NCI-H1048 (cell line): ENCODE measurements at regions not wholly inside any gene's neighbourhood (a gene's known extent, or its start where the extent isn't known, plus 50 kb on each side); places are given as distances from the start of the nearest gene placed in this dataset.

Experiments used
- DNase-seq: peaks from one replicate; lab custom pipeline; 2025; lab: John Stamatoyannopoulos, UW

DNA sequence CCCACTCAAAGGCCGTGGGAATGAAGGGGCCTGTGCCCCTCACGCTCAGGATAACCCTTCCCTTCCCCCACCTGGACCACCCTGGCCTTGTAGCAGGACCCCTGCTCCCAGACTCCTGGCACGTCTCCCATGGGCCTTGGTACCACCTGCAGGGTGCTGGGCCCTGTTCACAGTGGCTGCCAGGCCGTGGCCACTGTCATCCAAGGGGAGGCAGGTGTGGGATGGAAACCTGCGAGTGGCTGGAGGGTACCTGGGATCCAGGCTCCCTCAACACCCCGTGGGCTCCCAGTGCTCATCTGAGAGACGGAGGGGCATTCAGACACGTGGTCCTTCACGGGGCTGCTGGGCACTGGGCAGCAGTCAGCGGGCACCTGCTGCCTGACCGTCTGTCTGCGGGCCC lies 75.6 kb upstream of the CIBAR2 start:
- DNase-seq, result no peak

DNA sequence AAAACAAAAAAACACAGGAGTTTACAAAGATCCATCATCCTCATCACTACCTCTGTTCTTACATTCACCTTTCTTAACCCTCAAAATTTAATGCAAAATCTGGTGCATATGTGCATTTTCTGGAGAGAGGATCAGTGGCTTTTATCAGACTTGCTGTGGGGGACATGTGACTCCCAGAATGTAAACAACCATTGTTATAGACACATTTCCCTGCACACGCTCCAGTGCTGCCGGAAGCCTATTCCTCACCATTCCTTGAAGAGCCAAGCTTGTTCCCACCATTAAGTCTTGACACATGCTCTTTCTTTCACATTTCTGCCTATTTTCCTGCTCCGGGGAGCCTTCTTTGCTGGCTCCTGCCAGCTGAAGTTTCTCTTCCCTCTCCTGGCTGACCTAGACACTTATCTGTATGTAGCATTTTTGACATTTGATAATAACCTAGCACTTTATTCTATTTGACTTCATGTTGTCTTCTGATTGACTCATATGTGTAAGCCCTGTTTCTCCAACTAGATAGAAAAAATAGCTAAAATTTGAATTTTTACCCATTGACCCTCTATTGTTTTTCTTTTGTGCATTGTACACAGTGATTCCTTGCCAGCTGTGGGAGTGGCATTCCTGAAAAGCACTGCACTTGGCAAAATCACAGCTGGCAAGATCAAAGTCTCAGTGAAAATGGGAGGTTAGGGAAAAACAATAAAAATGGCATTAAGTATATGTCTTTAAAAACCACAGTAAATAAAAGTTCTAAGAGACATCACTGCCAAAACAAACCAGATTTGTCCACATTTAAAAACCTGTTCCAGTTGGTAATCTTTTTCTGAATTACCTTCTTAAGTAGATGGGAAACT lies 76.8 kb upstream of the CIBAR2 start:
- DNase-seq, result no peak

DNA sequence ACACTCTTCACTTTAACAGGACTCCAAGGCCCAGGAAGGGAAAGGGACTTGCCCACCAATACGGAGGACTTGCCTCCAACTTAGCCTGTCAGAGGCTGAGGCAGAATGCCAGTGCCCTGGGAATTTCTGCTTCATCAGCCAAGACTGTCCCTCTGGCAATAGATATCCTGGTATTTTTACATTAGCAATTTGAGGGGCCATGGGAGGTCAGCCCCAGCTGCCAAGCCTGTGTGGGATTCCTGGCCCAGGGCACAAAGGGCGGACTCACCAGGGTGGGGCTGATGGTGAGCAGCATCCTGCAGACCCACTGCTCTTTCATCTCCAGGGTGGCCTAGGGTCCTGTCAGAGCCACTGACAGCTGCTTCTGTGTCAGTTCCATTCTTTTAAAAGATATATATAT lies 78.3 kb upstream of the CIBAR2 start:
- no peak for DNase-seq

DNA sequence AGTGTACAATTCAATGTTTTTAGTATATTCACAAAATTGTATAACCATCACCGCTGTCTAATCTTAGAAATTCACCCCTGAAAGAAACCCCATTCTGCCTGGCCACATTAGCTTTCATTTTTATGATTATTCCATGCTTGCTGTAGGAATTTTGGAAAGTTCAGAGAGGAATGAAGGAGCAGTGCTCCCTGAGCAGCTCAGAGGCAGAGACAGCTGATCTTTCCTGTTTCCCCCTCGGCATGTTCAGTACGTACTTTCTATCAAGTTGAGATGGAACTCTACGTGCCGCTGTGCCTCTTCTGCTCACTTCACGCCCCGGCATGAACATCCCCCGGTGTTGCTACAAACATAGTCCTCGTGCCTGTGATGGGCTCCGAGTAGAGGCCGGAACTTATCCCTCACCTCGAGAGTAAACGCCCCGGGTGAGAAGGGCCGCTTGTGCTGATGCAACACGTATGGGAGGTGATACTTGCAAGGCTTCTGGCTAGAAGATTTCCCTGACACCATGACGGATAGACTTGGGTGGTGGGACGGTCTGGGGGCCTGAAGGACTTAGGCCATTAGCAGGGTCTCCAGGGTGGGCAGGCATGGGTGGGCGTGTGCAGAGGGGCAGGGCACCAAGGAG lies 79.2 kb upstream of the CIBAR2 start:
- no peak for DNase-seq

DNA sequence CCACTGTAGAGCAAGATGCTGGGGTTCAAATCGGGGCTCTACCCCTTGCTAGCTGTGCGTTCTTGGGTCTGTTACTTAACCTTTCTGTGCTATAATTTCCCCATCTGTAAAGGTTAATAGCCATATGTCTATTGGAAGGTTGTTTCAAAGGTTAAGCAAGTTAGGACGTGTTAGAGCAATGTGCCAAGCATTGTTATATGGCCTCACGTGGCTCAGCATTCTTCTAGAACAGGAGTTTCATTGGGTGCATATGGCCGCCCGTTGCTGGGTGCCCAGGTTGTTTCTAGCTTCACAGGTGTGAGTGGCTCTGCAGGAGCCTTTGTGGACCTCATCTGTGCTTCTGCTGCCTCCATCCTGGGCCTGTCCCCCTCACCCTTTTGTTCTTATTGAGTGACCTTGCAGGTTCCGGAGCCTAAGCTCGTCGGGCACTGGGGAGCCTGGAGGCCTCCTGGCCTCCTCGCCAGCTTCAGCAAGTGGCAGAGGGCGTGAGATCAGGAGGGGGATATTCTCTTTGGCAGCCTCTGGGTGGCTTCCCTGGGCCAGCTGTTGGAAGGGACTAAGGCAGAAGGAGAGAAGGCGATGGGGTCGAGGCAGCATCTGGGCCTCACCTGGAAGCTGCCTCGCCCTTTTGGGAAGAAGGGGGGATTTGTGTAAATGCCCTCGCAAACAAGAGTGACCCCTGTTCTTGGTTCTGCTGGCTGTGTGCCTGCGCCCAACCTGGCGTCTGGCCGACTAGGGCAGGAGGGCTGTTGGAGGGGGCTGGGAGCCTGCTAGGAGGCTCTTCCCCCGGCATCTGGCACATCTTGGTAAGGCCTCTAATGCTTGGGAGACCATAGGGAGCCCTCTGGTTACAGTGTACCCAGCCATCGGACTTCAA lies 80.2 kb upstream of the CIBAR2 start:
- DNase-seq, result no peak

DNA sequence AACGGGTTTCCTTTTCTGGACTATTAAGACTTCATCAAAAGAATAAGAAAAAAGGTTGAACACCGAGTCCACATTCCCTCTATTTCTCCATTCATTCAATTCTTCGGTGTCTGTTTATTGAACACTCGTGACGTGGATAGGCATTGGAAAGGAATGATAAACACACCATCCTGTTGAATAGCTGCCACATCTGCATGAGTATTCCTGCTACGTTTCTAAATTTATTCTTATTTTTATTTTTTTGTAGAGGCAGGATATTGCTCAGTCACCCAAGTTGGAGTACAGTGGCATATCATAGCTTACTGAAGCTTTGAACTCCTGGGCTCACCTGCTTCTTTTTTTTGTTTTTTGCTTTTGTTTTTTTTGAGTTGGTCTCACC lies 80.8 kb upstream of the CIBAR2 start:
- DNase-seq, result no peak

- no peak for DNase-seq
Measured at GRCh38 chr16:85193876-85194275, 81.6 kb upstream of the CIBAR2 start.

DNA sequence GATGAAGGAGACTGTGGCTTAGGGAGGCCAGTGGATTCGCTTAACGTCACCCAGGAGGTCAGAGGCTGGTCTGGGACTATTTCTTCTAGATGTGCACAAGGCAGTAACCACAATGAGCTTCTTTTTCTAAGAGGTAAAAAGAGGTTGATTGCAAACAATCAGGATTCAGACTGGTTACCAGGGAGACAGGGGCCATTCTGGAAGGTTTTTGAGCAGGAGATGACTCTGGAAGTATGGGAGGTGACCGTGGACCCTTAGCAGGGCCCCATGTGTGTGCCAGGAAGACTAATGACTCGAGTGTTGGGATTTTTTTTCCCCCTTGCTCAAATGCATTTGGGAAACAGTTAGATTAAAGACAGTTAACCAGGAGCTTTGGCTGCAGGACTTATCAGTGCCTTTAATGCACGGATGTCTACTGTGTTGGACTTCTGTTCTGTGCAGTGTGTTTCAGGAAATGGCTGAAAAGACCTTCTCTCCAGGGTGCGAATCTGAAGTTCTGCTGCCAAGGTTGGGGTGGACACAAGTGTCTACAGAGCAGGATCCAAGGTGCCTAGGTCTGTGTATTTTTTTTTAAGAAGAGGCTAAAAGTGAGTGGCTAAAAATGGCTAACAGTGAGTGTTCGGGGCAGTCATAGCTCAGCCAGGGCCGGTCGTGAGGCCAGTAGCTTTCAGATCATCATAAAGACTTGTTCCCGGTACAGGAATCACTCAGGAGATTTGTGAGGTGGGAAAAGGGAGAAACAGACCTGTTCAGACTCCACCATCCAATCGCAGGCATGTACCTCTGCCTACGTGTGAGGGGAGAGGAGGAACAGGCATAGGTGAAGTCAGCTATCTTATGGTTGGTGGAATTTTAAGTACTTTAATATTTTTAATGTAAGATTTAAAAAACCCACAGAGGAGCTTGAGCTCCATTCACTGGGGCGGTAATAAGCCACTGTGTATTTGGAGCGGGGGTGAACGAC lies 82.3 kb upstream of the CIBAR2 start:
- DNase-seq, result no peak

- DNase-seq, result no peak
Measured at GRCh38 chr16:85195271-85195647, 83.0 kb upstream of the CIBAR2 start.

- no peak for DNase-seq
Measured at GRCh38 chr16:85195900-85196772, 83.9 kb upstream of the CIBAR2 start.

DNA sequence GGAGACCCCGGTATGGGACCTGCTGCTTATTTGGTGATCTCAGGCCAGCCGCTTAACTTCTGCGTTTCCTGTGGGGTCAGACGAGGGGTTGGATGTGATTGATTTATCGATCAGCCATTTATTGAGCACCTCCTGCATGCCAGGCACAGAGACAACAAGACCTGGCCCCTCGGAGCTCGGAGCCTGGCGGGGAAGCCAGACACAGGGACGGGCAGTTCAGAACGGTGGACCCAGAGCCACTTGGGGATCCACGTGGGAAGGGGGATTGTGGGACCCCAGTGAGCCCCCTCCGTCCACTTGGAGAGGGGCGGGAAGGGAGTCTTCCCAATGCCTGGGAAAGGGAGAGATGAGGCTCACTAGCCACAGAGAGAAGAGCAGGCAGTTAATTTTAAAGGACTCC lies 84.7 kb upstream of the CIBAR2 start:
- no peak for DNase-seq

DNA sequence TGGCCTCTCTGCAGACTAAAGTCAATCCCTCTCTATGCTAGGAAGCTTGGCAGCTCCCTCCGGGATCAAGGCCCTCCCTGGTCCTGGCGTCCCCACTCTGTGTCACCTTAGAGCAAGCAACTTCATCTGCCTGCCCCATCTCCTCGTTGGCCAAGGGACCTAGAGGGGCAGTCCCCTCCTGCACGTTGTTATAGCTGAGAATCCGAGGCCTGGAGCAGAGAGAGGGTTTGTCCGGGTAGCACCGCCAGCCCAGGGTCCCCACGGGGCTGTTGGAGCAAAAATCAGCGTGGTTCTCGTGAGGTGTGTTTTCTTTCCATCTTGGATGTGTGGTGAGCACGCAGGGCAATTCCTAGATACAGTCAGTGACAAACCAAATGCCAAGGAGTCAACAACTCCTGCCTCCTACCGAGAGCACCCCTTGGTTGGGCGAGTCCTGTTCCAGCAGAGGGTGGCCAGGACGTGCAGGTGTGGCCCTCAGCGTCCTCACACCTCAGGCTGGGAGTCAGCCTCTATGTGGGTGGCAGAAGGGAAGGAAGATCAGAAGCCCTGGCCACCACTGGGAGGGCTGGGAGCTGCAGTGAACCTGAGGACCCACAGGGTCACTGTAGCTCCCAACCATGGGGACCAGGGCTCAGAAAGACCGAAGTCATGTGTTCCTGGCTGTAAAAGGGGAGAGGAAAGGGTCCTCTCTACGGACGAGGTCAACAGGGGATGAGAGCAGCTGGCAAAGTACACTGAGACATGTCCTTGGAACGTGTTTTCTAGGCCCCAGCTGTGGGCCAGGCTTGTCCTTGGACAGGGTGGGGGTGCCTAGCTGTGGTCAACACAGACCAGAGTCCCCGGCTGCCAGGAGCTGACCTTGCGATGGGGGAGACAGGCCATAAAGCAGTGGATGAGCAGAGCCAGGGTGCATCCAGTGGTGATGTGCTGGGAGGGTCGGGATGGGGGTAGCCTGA lies 85.6 kb upstream of the CIBAR2 start:
- DNase-seq, result no peak

GRCh38 chr16:85199069-85199725 lies 86.9 kb upstream of the CIBAR2 start:
- no peak for DNase-seq

- DNase-seq, result no peak
Measured at GRCh38 chr16:85199880-85200279, 87.6 kb upstream of the CIBAR2 start.

DNA sequence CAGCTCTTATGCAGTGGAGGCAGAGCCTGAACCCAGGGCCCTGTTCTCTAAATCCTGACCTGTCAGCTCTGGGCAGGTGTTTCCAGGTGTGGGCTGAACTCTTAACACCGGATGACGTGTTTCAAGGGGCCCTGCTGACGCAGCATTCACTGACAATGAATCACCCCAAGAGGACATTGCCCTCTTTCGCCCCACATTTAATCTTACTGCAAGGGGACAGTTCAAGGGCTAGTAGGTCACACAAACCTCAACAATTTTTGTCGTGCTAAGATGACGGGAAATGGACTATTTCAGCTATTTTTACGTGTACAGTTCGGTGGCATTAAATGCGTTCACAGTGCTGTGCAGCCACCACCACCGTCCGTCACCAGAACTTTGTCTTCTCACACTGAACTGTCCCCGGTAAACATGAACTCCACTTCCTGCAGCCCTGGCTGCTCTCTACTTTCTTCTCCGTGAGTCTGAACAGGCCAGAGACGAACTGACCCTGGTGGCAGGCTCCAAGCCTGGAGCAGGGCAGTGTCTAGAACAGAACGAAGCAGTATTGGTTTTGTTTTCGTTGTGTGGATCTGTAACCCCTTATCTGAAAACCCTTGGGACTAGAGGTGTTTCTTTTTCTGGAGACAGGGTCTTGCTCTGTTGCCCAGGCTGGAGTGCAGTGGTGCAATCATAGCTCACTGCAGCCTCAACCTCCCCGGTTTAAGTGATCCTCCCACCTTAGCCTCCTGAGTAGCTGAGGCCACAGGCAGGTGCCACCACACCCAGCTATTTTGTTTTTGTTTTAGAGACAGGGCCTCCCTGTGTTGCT lies 88.4 kb upstream of the CIBAR2 start:
- DNase-seq, result no peak

DNA sequence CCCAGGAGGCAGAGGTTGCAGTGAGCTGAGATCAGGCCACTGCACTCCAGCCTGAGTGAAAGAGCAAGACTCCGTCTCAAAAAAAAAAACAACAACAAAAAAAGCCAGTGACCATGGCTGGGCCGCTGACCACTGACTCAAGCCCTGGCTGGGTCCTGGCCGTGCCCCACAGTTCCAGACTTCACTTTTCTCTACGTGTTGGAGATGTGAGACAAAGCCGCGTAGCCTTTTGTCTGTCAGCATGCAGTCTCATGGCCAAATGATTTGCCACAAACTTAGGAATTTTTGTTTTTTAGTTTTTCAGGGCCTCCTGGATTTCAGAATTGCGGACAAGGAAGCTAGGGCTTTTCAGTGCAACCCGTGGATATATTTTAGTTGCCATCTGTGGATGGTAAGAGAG lies 89.3 kb upstream of the CIBAR2 start:
- DNase-seq, result no peak

DNA sequence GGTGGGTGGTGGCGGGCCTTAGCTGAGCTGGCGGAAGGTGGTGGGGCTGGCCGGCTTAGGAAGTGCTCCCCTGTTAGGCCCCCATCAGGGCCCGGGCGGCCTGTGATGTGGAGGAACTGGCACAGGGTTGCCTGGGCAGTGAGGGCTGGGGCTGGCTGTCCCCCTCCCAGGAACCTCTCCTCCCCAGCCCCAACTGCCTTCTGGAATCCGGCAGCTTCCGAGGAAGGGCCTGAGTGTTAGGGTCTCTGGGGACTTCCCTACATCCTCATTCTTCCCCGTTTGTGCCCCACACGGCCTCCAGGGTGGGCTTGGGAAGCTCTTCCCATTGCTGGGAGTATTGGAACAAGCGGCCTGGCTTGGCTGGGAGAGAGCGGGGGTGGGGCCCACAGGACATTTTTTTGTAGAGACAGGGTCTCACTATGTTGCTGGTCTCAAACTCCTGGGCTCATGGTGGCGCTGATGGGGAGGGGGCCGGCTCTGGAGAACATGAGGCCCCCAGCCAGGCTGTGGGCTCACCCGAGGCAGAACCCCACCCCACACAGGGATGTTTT lies 89.9 kb upstream of the CIBAR2 start:
- no peak for DNase-seq
